Ovary (tissue), 3 donors: ENCODE measurements at regions not wholly inside any gene's neighbourhood (a gene's known extent, or its start where the extent isn't known, plus 50 kb on each side); places are given as distances from the start of the nearest gene placed in this dataset.

Experiments used
- EP300 ChIP-seq: sonication (generic); formaldehyde crosslinking; IDR thresholded peaks from one replicate; pipeline ENCODE4 v1.6.1; 2017; ENCODE audit warnings: antibody characterized with exemption
- POLR2A ChIP-seq: fragments of 450-650 bp; IDR thresholded peaks from one replicate; pipeline ENCODE4 v1.6.1; 2017; ENCODE audit warnings: antibody characterized with exemption, mild to moderate bottlenecking, moderate library complexity
- TF ChIP-seq, protein P1 (sequence below), 3 donors: fragments of 450-650 bp in 2 of 3; fragments of 200-600 bp in 1 of 3; IDR thresholded peaks; one replicate each; pipeline versions ENCODE4 v1.5.1 to v1.8.0; 2016 to 2022; ENCODE audit warnings: antibody characterized with exemption in 3 of 3, mild to moderate bottlenecking in 1 of 3
- donor health status: DM: no; HTN: no; CAD: no.

DNA sequence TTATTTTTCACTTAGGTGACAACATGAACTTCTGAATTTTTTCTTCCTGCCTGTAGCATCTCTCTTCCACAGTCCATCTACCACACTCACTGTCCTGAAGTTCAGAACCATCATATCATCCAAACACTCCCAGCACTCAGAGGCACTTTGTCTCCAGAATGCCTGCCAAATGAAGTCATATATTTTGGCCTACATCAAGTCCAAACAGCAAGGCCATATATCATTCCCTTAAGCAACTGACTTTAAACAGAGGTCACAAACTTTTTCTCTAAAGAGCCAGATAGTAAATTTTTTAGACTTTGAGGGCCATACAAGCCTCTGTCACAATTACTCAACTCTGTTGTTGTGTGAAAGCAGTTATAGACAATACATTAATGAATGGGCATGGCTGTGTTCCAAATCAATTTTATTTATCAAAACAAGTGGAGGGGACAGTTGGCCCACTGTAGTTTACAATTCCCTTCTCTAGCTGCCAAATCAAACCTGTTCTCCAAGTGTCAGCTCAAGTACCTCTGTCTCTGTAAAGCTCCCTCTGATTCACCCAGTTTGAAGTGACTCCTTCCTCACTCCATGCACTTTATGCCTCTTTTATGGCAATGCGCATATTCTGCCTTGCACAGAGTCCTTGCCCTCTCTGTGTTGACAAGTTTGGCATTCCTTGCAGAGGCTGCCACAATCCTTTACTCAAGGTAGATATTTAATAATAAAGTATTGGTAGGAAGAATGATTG lies 305.7 kb downstream of the FZD1 start:
- TF ChIP-seq EP300 (no peak), POLR2A (no peak)
- TF ChIP-seq, protein P1, sequence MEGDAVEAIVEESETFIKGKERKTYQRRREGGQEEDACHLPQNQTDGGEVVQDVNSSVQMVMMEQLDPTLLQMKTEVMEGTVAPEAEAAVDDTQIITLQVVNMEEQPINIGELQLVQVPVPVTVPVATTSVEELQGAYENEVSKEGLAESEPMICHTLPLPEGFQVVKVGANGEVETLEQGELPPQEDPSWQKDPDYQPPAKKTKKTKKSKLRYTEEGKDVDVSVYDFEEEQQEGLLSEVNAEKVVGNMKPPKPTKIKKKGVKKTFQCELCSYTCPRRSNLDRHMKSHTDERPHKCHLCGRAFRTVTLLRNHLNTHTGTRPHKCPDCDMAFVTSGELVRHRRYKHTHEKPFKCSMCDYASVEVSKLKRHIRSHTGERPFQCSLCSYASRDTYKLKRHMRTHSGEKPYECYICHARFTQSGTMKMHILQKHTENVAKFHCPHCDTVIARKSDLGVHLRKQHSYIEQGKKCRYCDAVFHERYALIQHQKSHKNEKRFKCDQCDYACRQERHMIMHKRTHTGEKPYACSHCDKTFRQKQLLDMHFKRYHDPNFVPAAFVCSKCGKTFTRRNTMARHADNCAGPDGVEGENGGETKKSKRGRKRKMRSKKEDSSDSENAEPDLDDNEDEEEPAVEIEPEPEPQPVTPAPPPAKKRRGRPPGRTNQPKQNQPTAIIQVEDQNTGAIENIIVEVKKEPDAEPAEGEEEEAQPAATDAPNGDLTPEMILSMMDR (IDR thresholded peaks at IDR 0.05) = no peak
